Neural progenitor cell (in vitro differentiated cells): ENCODE measurements at regions not wholly inside any gene's neighbourhood (a gene's known extent, or its start where the extent isn't known, plus 50 kb on each side); places are given as distances from the start of the nearest gene placed in this dataset.
"Not testable (repeated sequence)": the region's sequence is repeated elsewhere in the genome, so short reads cannot be mapped to it uniquely, and the experiment has no call there.

Experiments
- DNase-seq: peaks from one replicate; pipeline ENCODE4 v3.0.0-alpha.2; 2016; ENCODE audit warnings: low spot score
- H2AFZ ChIP-seq: fragments of 200-600 bp; sonication (generic); replicated peaks from 2 replicates; pipeline ENCODE4 v1.6.1; 2016; ENCODE audit warnings: antibody characterized with exemption
- H3F3A ChIP-seq: fragments of 200-600 bp; sonication (generic); 2 replicates; pipeline ENCODE4 v1.6.1; 2016; ENCODE audit warnings: antibody characterized with exemption, low read depth
- H3K27ac ChIP-seq: fragments of 200-600 bp; sonication (generic); 2 replicates; pipeline ENCODE4 v1.5.1; 2016; ENCODE audit warnings: mild to moderate bottlenecking
- H3K27me3 ChIP-seq: fragments of 200-600 bp; sonication (generic); 2 replicates; pipeline ENCODE4 v1.6.1; 2016; ENCODE audit warnings: mild to moderate bottlenecking, moderate library complexity
- H3K36me3 ChIP-seq: fragments of 200-600 bp; sonication (generic); 2 replicates; pipeline ENCODE4 v1.5.1; 2016
- H3K4me1 ChIP-seq: fragments of 200-600 bp; sonication (generic); 2 replicates; pipeline ENCODE4 v1.6.1; 2016; ENCODE audit warnings: mixed run types
- H3K4me2 ChIP-seq: fragments of 200-600 bp; sonication (generic); 2 replicates; pipeline ENCODE4 v1.6.1; 2016
- H3K4me3 ChIP-seq: fragments of 200-600 bp; sonication (generic); 2 replicates; pipeline ENCODE4 v1.5.1; 2016
- H3K79me2 ChIP-seq: fragments of 200-600 bp; sonication (generic); 2 replicates; pipeline ENCODE4 v1.6.1; 2016; ENCODE audit warnings: low read depth
- H3K9ac ChIP-seq: fragments of 200-600 bp; sonication (generic); 2 replicates; pipeline ENCODE4 v1.6.1; 2016
- H3K9me3 ChIP-seq: fragments of 200-600 bp; sonication (generic); 2 replicates; pipeline ENCODE4 v1.5.1; 2016; ENCODE audit warnings: low read depth
- H4K20me1 ChIP-seq: fragments of 200-600 bp; sonication (generic); 2 replicates; pipeline ENCODE4 v1.6.1; 2016; ENCODE audit warnings: low read depth
- H3K27ac Mint-ChIP-seq: 3 replicates; pipeline ENCODE4 v1.8.0; 2021; ENCODE audit warnings: mixed read lengths
- H3K27me3 Mint-ChIP-seq: 2 replicates; pipeline ENCODE4 v1.8.0; 2022; ENCODE audit warnings: low read depth, mild to moderate bottlenecking, inconsistent platforms, moderate library complexity, mixed read lengths; ENCODE audit not compliant: insufficient read depth
- H3K36me3 Mint-ChIP-seq: 3 replicates; pipeline ENCODE4 v1.8.0; 2021; ENCODE audit warnings: mixed read lengths
- H3K4me1 Mint-ChIP-seq: 3 replicates; pipeline ENCODE4 v1.8.0; 2021; ENCODE audit warnings: mixed read lengths
- H3K4me3 Mint-ChIP-seq: 3 replicates; pipeline ENCODE4 v1.8.0; 2021; ENCODE audit warnings: mild to moderate bottlenecking, moderate library complexity, mixed read lengths
- H3K9me3 Mint-ChIP-seq: 3 replicates; pipeline ENCODE4 v1.8.0; 2020; ENCODE audit warnings: mixed read lengths
- CTCF ChIP-seq: fragments of 200-600 bp; sonication (generic); IDR thresholded peaks from 2 replicates; pipeline ENCODE4 v1.5.1; 2017; ENCODE audit warnings: antibody characterized with exemption, mild to moderate bottlenecking
- EZH2 ChIP-seq: fragments of 200-600 bp; sonication (generic); IDR thresholded peaks from 2 replicates; pipeline ENCODE4 v1.6.1; 2017; ENCODE audit warnings: antibody characterized with exemption, mild to moderate bottlenecking, moderate library complexity
- EZH2phosphoT487 ChIP-seq: fragments of 200-600 bp; sonication (generic); IDR thresholded peaks from 2 replicates; pipeline ENCODE4 v1.6.1; 2017; ENCODE audit warnings: antibody characterized with exemption

DNA sequence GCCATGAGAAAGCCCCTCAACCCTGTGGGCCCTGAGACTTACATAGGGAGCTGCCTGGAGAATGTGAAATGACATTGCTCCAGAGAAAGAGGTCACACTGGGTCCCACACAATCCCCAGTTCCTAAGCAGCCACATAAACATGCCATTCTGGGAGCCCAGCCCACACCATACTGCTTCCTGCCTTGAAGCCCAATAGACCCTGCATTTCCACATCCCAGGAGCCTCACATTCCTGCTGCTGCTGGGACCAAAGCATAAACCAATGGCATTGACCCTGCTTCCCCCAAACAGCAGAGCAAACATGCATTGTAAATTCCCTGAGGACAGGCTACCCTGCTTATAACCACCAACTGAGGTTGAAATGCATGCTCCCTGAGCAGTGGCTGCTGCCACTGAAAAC is 1117.6 kb upstream of the SLC39A10 start:
- H3K27me3 ChIP-seq = no peaks in the 10 kb centered on the region
- H2AFZ ChIP-seq = peak overlapping the region; percentile 6
- no peak overlapping the region for H3K4me3 ChIP-seq
- no peak overlapping the region for H3K4me2 ChIP-seq
- H3K4me1 ChIP-seq = no peaks in the 10 kb centered on the region
- TF ChIP-seq CTCF (no peak), EZH2phosphoT487 (no peak), EZH2 (no peak)
- no peaks in the 10 kb centered on the region for H3K36me3 ChIP-seq
- H3K27ac ChIP-seq = no peak overlapping the region
- Mint-ChIP-seq H3K36me3 (no peaks in the 10 kb centered on the region), H3K4me3 (no peak overlapping the region), H3K4me1 (no peaks in the 10 kb centered on the region), H3K9me3 (peaks cover 6% of the 10 kb centered on the region), H3K27me3 (no peaks in the 10 kb centered on the region), H3K27ac (peak overlapping the region; percentile 26)
- H3K9me3 ChIP-seq = no peaks in the 10 kb centered on the region
- H4K20me1 ChIP-seq = no peaks in the 10 kb centered on the region
- H3K9ac ChIP-seq = no peak overlapping the region
- H3F3A ChIP-seq = no peaks in the 10 kb centered on the region
- no peak for DNase-seq
- no peaks in the 10 kb centered on the region for H3K79me2 ChIP-seq

DNA sequence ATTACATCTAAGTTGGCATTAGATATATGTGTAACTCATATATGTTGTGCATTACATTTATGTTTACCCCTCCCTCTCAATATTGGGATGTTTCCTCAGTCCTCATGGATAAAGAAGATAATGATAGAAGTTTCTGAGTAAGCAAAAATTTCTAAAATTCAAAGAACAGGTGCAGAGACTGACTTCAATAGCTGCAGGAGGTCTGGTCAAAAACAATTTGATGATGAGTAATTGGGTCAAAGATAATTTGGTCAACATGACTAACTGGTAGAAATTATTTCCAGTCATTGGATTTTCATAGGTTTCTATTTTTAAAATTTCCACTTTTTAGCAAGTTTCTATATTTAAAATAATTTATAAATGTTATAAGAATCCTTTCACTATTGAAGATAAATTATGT is 1130.9 kb upstream of the SLC39A10 start:
- no peaks in the 10 kb centered on the region for H3K36me3 ChIP-seq
- Mint-ChIP-seq H3K4me1 (no peaks in the 10 kb centered on the region), H3K36me3 (no peaks in the 10 kb centered on the region), H3K9me3 (no peaks in the 10 kb centered on the region), H3K27ac (no peak overlapping the region), H3K27me3 (no peaks in the 10 kb centered on the region), H3K4me3 (no peak overlapping the region)
- no peak overlapping the region for H3K9ac ChIP-seq
- no peak overlapping the region for H2AFZ ChIP-seq
- H3F3A ChIP-seq = no peaks in the 10 kb centered on the region
- H3K79me2 ChIP-seq = no peaks in the 10 kb centered on the region
- TF ChIP-seq EZH2phosphoT487 (no peak), EZH2 (no peak), CTCF (no peak)
- H3K27ac ChIP-seq = no peak overlapping the region
- H4K20me1 ChIP-seq = no peaks in the 10 kb centered on the region
- H3K9me3 ChIP-seq = no peaks in the 10 kb centered on the region
- no peak overlapping the region for H3K4me2 ChIP-seq
- H3K4me3 ChIP-seq = no peak overlapping the region
- no peaks in the 10 kb centered on the region for H3K4me1 ChIP-seq
- DNase-seq = no peak
- H3K27me3 ChIP-seq = no peaks in the 10 kb centered on the region

- H3K27me3 Mint-ChIP-seq = no peaks in the 10 kb centered on the region
- Histone ChIP-seq H3K27me3 (no peaks in the 10 kb centered on the region), H4K20me1 (no peaks in the 10 kb centered on the region), H3K9me3 (no peaks in the 10 kb centered on the region), H3K36me3 (no peaks in the 10 kb centered on the region), H3K27ac (no peak overlapping the region), H3K4me1 (no peaks in the 10 kb centered on the region), H3K4me3 (no peak overlapping the region), H2AFZ (no peak overlapping the region), H3K9ac (no peak overlapping the region), H3K4me2 (no peak overlapping the region), H3F3A (no peaks in the 10 kb centered on the region), H3K79me2 (no peaks in the 10 kb centered on the region)
- no peaks in the 10 kb centered on the region for H3K4me1 Mint-ChIP-seq
- DNase-seq = no peak
- no peak for TF ChIP-seq EZH2
- H3K36me3 Mint-ChIP-seq = no peaks in the 10 kb centered on the region
- H3K27ac Mint-ChIP-seq = no peak overlapping the region
- H3K4me3 Mint-ChIP-seq = no peak overlapping the region
- no peaks in the 10 kb centered on the region for H3K9me3 Mint-ChIP-seq
Observed at GRCh38 chr2:194514281-194514680, 1142.7 kb upstream of the SLC39A10 start.

GRCh38 chr2:194511070-194511469 is 1146.0 kb upstream of the SLC39A10 start:
- H3K27me3 ChIP-seq, H3K4me1 Mint-ChIP-seq, H3K9me3 ChIP-seq, H3K4me3 ChIP-seq, H3F3A ChIP-seq, H3K9me3 Mint-ChIP-seq, H3K79me2 ChIP-seq, DNase-seq, H3K36me3 ChIP-seq, H3K27me3 Mint-ChIP-seq, H3K4me3 Mint-ChIP-seq, H3K27ac ChIP-seq, H3K27ac Mint-ChIP-seq, H3K36me3 Mint-ChIP-seq, H3K9ac ChIP-seq, H4K20me1 ChIP-seq, H2AFZ ChIP-seq, H3K4me1 ChIP-seq, H3K4me2 ChIP-seq: not testable (repeated sequence)

DNA sequence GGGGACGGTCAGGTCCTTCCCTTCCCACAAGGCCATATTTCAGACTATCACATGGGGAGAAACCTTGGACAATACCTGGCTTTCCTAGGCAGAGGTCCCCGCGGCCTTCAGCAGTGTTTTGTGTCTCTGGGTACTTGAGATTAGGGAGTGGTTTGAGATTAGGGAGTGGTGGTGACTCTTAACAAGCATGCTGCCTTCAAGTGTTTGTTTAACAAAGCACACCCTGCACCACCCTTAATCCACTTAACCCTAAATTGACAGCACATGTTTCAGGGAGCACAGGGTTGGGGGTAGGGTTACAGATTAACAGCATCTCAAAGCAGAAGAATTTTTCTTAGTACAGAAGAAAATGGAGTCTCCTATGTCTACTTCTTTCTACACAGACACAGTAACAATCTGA is 1152.2 kb upstream of the SLC39A10 start:
- H3K4me3 Mint-ChIP-seq, H3F3A ChIP-seq, H3K36me3 Mint-ChIP-seq, H3K36me3 ChIP-seq, H3K27ac Mint-ChIP-seq, H3K27me3 Mint-ChIP-seq, H4K20me1 ChIP-seq, H3K79me2 ChIP-seq, H3K9me3 ChIP-seq, H3K27me3 ChIP-seq, H3K4me1 Mint-ChIP-seq, H3K27ac ChIP-seq, H2AFZ ChIP-seq, H3K4me3 ChIP-seq, H3K9ac ChIP-seq, H3K4me2 ChIP-seq, H3K4me1 ChIP-seq, H3K9me3 Mint-ChIP-seq: not testable (repeated sequence)
- peak; percentile 23 for DNase-seq
